ENCODE measurements at regions not wholly inside any gene's neighbourhood (a gene's known extent, or its start where the extent isn't known, plus 50 kb on each side); places are given as distances from the start of the nearest gene placed in this dataset.
A peak's percentile ranks its signal among the peaks of the same experiment; 100 is the strongest.

GRCh38 chr1:201734786-201735185, 94.2 kb upstream of the IPO9 start:
- peaks cover 9% of the 10 kb centered on the region; the same call in 1 of the 2 replicates for H3K4me1 ChIP-seq (replicated peaks)

GRCh38 chr1:201736707-201737320, 92.1 kb upstream of the IPO9 start:
- Histone ChIP-seq H3K27ac (no peak overlapping the region), H3K36me3 (no peaks in the 10 kb centered on the region), H3K27me3 (replicated peaks) (no peaks in the 10 kb centered on the region), H3K4me1 (replicated peaks) (peaks cover 9% of the 10 kb centered on the region; the same call in 1 of the 2 replicates), H3K9me3 (replicated peaks) (no peaks in the 10 kb centered on the region), H3K4me3 (no peak overlapping the region)
- no peak for DNase-seq (ENCODE audit: low read depth in 1 of 2, low spot score in 2 of 2)

More at GRCh38 chr1:201734786-201735185, 94.2 kb upstream of the IPO9 start:
- H3K27ac ChIP-seq: no peak overlapping the region
- H3K27me3 ChIP-seq (replicated peaks): no peaks in the 10 kb centered on the region
- H3K9me3 ChIP-seq (replicated peaks): no peaks in the 10 kb centered on the region
- H3K36me3 ChIP-seq: no peaks in the 10 kb centered on the region
- no peak for DNase-seq (ENCODE audit: low read depth in 1 of 2, low spot score in 2 of 2)
- H3K4me3 ChIP-seq: no peak overlapping the region

- DNase-seq (ENCODE audit: low read depth in 1 of 2, low spot score in 2 of 2): peak in 1 of 2 experiments; percentile 37
- H3K27me3 ChIP-seq (replicated peaks): no peaks in the 10 kb centered on the region
- no peaks in the 10 kb centered on the region for H3K36me3 ChIP-seq
- no peak overlapping the region for H3K4me3 ChIP-seq
- peaks cover 6% of the 10 kb centered on the region; the same call in 1 of the 2 replicates for H3K4me1 ChIP-seq (replicated peaks)
- no peak overlapping the region for H3K27ac ChIP-seq
- no peaks in the 10 kb centered on the region for H3K9me3 ChIP-seq (replicated peaks)
Observed at GRCh38 chr1:201737352-201738060, 91.5 kb upstream of the IPO9 start.

GRCh38 chr1:201739080-201739479, 89.9 kb upstream of the IPO9 start:
- Histone ChIP-seq H3K36me3 (no peaks in the 10 kb centered on the region), H3K27me3 (replicated peaks) (no peaks in the 10 kb centered on the region), H3K4me3 (no peak overlapping the region), H3K9me3 (replicated peaks) (no peaks in the 10 kb centered on the region), H3K4me1 (replicated peaks) (0 out of 2 replicates have a peak, but pooled peaks cover 5% of the 10 kb centered on the region), H3K27ac (no peak overlapping the region)
- DNase-seq (ENCODE audit: low read depth in 1 of 2, low spot score in 2 of 2): no peak

GRCh38 chr1:201739492-201740085, 89.4 kb upstream of the IPO9 start:
- Histone ChIP-seq H3K4me3 (no peak overlapping the region), H3K27ac (no peak overlapping the region)

GRCh38 chr1:201740086-201740541, 88.8 kb upstream of the IPO9 start:
- Histone ChIP-seq H3K4me1 (replicated peaks) (peaks cover 5% of the 10 kb centered on the region), H3K4me3 (no peak overlapping the region), H3K9me3 (replicated peaks) (no peaks in the 10 kb centered on the region), H3K27ac (no peak overlapping the region), H3K36me3 (no peaks in the 10 kb centered on the region), H3K27me3 (replicated peaks) (no peaks in the 10 kb centered on the region)
- no peak for DNase-seq (ENCODE audit: low read depth in 1 of 2, low spot score in 2 of 2)

More at GRCh38 chr1:201739492-201740085, 89.4 kb upstream of the IPO9 start:
- peaks cover 5% of the 10 kb centered on the region; the same call in 1 of the 2 replicates for H3K4me1 ChIP-seq (replicated peaks)
- H3K27me3 ChIP-seq (replicated peaks): no peaks in the 10 kb centered on the region
- DNase-seq (ENCODE audit: low read depth in 1 of 2, low spot score in 2 of 2): no peak
- H3K9me3 ChIP-seq (replicated peaks): no peaks in the 10 kb centered on the region
- no peaks in the 10 kb centered on the region for H3K36me3 ChIP-seq

GRCh38 chr1:201740670-201741111, 88.3 kb upstream of the IPO9 start:
- H3K4me3 ChIP-seq: no peak overlapping the region
- no peak for DNase-seq (ENCODE audit: low read depth in 1 of 2, low spot score in 2 of 2)

GRCh38 chr1:201741763-201742342, 87.1 kb upstream of the IPO9 start:
- Histone ChIP-seq H3K4me3 (no peak overlapping the region), H3K36me3 (no peaks in the 10 kb centered on the region), H3K27ac (no peak overlapping the region), H3K9me3 (replicated peaks) (no peaks in the 10 kb centered on the region), H3K4me1 (replicated peaks) (peaks cover 5% of the 10 kb centered on the region), H3K27me3 (replicated peaks) (no peaks in the 10 kb centered on the region)
- DNase-seq (ENCODE audit: low read depth in 1 of 2, low spot score in 2 of 2): no peak

More at GRCh38 chr1:201740670-201741111, 88.3 kb upstream of the IPO9 start:
- no peak overlapping the region for H3K27ac ChIP-seq
- H3K36me3 ChIP-seq: no peaks in the 10 kb centered on the region
- peaks cover 5% of the 10 kb centered on the region for H3K4me1 ChIP-seq (replicated peaks)
- H3K9me3 ChIP-seq (replicated peaks): no peaks in the 10 kb centered on the region
- H3K27me3 ChIP-seq (replicated peaks): no peaks in the 10 kb centered on the region

GRCh38 chr1:201742476-201742875, 86.5 kb upstream of the IPO9 start:
- Histone ChIP-seq H3K27me3 (replicated peaks) (no peaks in the 10 kb centered on the region), H3K4me1 (replicated peaks) (peaks cover under 1% of the 10 kb centered on the region), H3K36me3 (no peaks in the 10 kb centered on the region), H3K27ac (no peak overlapping the region), H3K4me3 (no peak overlapping the region), H3K9me3 (replicated peaks) (no peaks in the 10 kb centered on the region)
- no peak for DNase-seq (ENCODE audit: low read depth in 1 of 2, low spot score in 2 of 2)

- Histone ChIP-seq H3K36me3 (no peaks in the 10 kb centered on the region), H3K4me3 (no peak overlapping the region), H3K4me1 (replicated peaks) (peaks cover 5% of the 10 kb centered on the region), H3K27ac (no peak overlapping the region), H3K27me3 (replicated peaks) (no peaks in the 10 kb centered on the region), H3K9me3 (replicated peaks) (no peaks in the 10 kb centered on the region)
- no peak for DNase-seq (ENCODE audit: low read depth in 1 of 2, low spot score in 2 of 2)
Observed at GRCh38 chr1:201742955-201743805, 85.8 kb upstream of the IPO9 start.

- DNase-seq (ENCODE audit: low read depth in 1 of 2, low spot score in 2 of 2): no peak
- Histone ChIP-seq H3K36me3 (no peaks in the 10 kb centered on the region), H3K4me3 (no peak overlapping the region), H3K27ac (no peak overlapping the region), H3K4me1 (replicated peaks) (peaks cover 14% of the 10 kb centered on the region), H3K9me3 (replicated peaks) (no peaks in the 10 kb centered on the region), H3K27me3 (replicated peaks) (no peaks in the 10 kb centered on the region)
Observed at GRCh38 chr1:201745023-201745422, 83.9 kb upstream of the IPO9 start.

- Histone ChIP-seq H3K27me3 (replicated peaks) (no peaks in the 10 kb centered on the region), H3K27ac (no peak overlapping the region), H3K4me1 (replicated peaks) (peaks cover 20% of the 10 kb centered on the region)
Observed at GRCh38 chr1:201746156-201746555, 82.8 kb upstream of the IPO9 start.

GRCh38 chr1:201747261-201747660, 81.7 kb upstream of the IPO9 start:
- Histone ChIP-seq H3K4me1 (replicated peaks) (peaks cover 26% of the 10 kb centered on the region), H3K27me3 (replicated peaks) (no peaks in the 10 kb centered on the region), H3K9me3 (replicated peaks) (no peaks in the 10 kb centered on the region), H3K27ac (no peak overlapping the region), H3K36me3 (no peaks in the 10 kb centered on the region), H3K4me3 (no peak overlapping the region)
- DNase-seq (ENCODE audit: low read depth in 1 of 2, low spot score in 2 of 2): no peak

More at GRCh38 chr1:201746156-201746555, 82.8 kb upstream of the IPO9 start:
- Histone ChIP-seq H3K9me3 (replicated peaks) (no peaks in the 10 kb centered on the region), H3K36me3 (no peaks in the 10 kb centered on the region), H3K4me3 (no peak overlapping the region)
- no peak for DNase-seq (ENCODE audit: low read depth in 1 of 2, low spot score in 2 of 2)

All from SJSA1 (cell line).